Osteocyte (in vitro differentiated cells): ENCODE measurements at regions not wholly inside any gene's neighbourhood (a gene's known extent, or its start where the extent isn't known, plus 50 kb on each side); places are given as distances from the start of the nearest gene placed in this dataset.

Experiments used
- DNase-seq: peaks from one replicate; pipeline ENCODE4 v3.0.0; 2021; ENCODE audit warnings: mixed read lengths; ENCODE audit not compliant: unreplicated experiment; ENCODE audit errors: extremely low spot score
- H3K27ac Mint-ChIP-seq: one replicate; pipeline ENCODE4 v1.8.0; 2021; ENCODE audit warnings: mild to moderate bottlenecking, mixed read lengths; ENCODE audit not compliant: unreplicated experiment
- H3K27me3 Mint-ChIP-seq: one replicate; pipeline ENCODE4 v1.8.0; 2021; ENCODE audit warnings: mixed read lengths; ENCODE audit not compliant: unreplicated experiment
- H3K36me3 Mint-ChIP-seq: one replicate; pipeline ENCODE4 v1.8.0; 2021; ENCODE audit warnings: mixed read lengths; ENCODE audit not compliant: unreplicated experiment
- H3K4me1 Mint-ChIP-seq: one replicate; pipeline ENCODE4 v1.8.0; 2021; ENCODE audit warnings: mixed read lengths; ENCODE audit not compliant: unreplicated experiment
- H3K4me3 Mint-ChIP-seq: one replicate; pipeline ENCODE4 v1.8.0; 2021; ENCODE audit warnings: mild to moderate bottlenecking, moderate library complexity, mixed read lengths; ENCODE audit not compliant: unreplicated experiment
- H3K9me3 Mint-ChIP-seq: one replicate; pipeline ENCODE4 v1.8.0; 2021; ENCODE audit warnings: mixed read lengths; ENCODE audit not compliant: unreplicated experiment
- CTCF ChIP-seq: fragments of 200-600 bp; sonication (generic); IDR thresholded peaks from 2 replicates; pipeline ENCODE4 v1.5.0; 2021; ENCODE audit warnings: antibody characterized with exemption, mild to moderate bottlenecking, moderate library complexity

GRCh38 chr15:98580572-98580971 lies 67.8 kb upstream of the IGF1R start:
- Mint-ChIP-seq H3K9me3 (no peaks in the 10 kb centered on the region), H3K27ac (no peak overlapping the region), H3K27me3 (peaks cover 49% of the 10 kb centered on the region), H3K4me1 (peaks cover 3% of the 10 kb centered on the region), H3K36me3 (no peaks in the 10 kb centered on the region), H3K4me3 (no peak overlapping the region)
- DNase-seq: peak; percentile 54
- no peak for TF ChIP-seq CTCF

GRCh38 chr15:98581715-98582114 lies 66.6 kb upstream of the IGF1R start:
- Mint-ChIP-seq H3K36me3 (no peaks in the 10 kb centered on the region), H3K27me3 (peaks cover 57% of the 10 kb centered on the region), H3K4me3 (no peak overlapping the region), H3K27ac (no peak overlapping the region), H3K4me1 (peaks cover 3% of the 10 kb centered on the region), H3K9me3 (no peaks in the 10 kb centered on the region)
- no peak for DNase-seq
- peak; percentile 32 for TF ChIP-seq CTCF

DNA sequence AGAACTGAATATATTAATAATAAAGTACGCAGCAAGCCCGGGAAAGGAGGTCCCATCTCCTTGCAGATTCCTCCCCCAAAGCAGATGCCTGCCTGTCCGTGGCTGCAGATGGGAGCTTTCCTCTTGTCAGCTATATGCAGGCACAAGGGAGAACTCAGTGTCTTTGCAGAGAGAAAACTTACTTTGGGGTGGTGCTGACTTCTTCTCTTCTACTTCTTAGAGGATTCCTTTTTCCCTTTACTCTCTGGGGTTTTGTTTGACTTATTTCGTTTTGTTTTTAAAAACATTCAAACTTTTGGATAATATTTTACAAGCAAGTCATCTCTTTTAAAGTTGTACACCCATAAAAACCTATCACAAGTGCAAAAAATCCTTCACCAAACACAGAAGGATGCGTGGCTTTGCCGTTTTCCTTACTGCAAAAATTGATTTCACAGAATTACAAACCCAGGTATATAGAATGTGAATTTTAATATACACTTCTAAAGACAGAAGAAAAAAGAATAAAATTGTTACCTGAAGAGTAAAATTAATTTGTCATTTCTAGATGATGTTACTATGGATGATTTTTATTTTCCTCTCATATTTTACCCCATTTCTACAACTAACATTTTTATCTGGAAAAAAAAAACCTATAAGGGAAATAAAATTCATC lies 65.3 kb upstream of the IGF1R start:
- no peaks in the 10 kb centered on the region for H3K36me3 Mint-ChIP-seq
- peak; percentile 25 for DNase-seq
- peaks cover 3% of the 10 kb centered on the region for H3K4me1 Mint-ChIP-seq
- H3K27ac Mint-ChIP-seq: no peak overlapping the region
- H3K27me3 Mint-ChIP-seq: peaks cover 57% of the 10 kb centered on the region
- H3K9me3 Mint-ChIP-seq: no peaks in the 10 kb centered on the region
- H3K4me3 Mint-ChIP-seq: no peak overlapping the region
- no peak for TF ChIP-seq CTCF

- no peak for TF ChIP-seq CTCF
- H3K4me3 Mint-ChIP-seq: no peak overlapping the region
- no peaks in the 10 kb centered on the region for H3K36me3 Mint-ChIP-seq
- no peak for DNase-seq
- peaks cover 3% of the 10 kb centered on the region for H3K4me1 Mint-ChIP-seq
- no peak overlapping the region for H3K27ac Mint-ChIP-seq
- H3K9me3 Mint-ChIP-seq: no peaks in the 10 kb centered on the region
- H3K27me3 Mint-ChIP-seq: peaks cover 62% of the 10 kb centered on the region
Measured at GRCh38 chr15:98583771-98584430, 64.4 kb upstream of the IGF1R start.

DNA sequence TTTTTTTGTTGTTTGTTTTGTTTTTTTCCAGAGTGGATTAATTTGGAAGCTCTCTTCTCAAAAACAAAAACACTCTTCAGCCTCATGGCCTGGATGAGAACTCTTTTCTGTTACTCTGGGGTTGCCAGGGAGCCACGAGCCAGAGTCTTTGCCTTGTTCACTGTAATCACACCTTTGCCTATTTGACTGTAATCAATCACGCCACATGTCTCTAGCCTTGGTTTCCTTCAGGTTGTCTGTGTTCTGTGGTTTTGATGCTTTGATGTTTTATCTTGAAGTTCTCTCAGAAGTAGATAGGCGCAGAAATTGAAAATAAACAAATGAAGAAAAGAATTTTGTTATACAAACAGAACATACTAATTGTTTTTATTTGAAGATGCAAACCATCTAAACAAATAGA lies 62.3 kb upstream of the IGF1R start:
- Mint-ChIP-seq H3K27me3 (peaks cover 70% of the 10 kb centered on the region), H3K4me3 (no peak overlapping the region), H3K4me1 (no peaks in the 10 kb centered on the region), H3K36me3 (no peaks in the 10 kb centered on the region), H3K27ac (no peak overlapping the region), H3K9me3 (no peaks in the 10 kb centered on the region)
- no peak for DNase-seq
- TF ChIP-seq CTCF: no peak
